ENCODE measurements at regions not wholly inside any gene's neighbourhood (a gene's known extent, or its start where the extent isn't known, plus 50 kb on each side); places are given as distances from the start of the nearest gene placed in this dataset.

DNA sequence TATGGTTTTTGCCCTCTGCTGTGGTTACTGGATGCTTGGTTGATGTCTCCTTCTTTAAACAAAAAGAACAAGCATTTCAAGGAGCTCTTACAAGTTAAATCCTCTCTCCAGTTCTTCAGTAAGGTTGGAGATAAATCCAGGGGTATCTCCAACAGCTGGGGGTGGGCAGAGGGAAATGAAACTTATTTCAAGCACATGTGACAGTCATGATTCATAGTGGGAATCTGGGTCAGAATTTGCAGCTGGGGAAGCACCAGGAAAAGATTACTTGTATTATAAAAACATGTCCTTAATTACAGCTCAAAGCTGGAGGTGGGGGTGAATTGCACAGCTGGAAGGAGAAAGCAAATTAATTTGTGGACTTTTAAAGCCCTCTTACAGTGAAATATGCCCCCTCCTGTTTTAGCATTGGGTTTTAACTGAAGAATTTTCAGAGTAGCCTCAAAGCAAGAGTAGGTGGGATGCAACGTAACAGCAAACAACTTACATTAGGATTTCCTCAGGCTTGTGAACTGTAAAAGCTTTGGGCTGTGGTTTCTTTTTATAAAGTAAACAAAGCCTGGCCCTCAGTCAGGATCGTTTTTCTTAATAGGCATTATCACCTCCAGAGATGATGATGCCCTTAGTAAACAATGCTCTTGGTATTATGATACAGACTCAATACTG lies 596.4 kb downstream of the NYAP2 start:
- H3K27me3 ChIP-seq (ENCODE audit: insufficient read depth, insufficient read length): no peaks in the 10 kb centered on the region
- no peaks in the 10 kb centered on the region for H3K36me3 ChIP-seq (ENCODE audit: insufficient read depth, insufficient read length, low read length)
- H3K4me3 ChIP-seq (ENCODE audit: insufficient read length, low read depth): no peak overlapping the region
- DNase-seq (ENCODE audit: low read depth, low spot score): no peak
- no peaks in the 10 kb centered on the region for H3K9me3 ChIP-seq (ENCODE audit: insufficient read depth, low read length)
- no peaks in the 10 kb centered on the region for H3K4me1 ChIP-seq (ENCODE audit: insufficient read depth, insufficient read length)
- TF ChIP-seq SUZ12 (IDR thresholded peaks at IDR 0.05; ENCODE audit: extremely low read depth, insufficient read depth, insufficient read length) (no peak), YY1 (IDR thresholded peaks at IDR 0.05; ENCODE audit: insufficient read depth, insufficient read length) (no peak), ZNF274 (IDR thresholded peaks at IDR 0.05; ENCODE audit: low read depth, low read length) (no peak)
- no peak overlapping the region for H3K9ac ChIP-seq (ENCODE audit: insufficient read length, low read depth)

DNA sequence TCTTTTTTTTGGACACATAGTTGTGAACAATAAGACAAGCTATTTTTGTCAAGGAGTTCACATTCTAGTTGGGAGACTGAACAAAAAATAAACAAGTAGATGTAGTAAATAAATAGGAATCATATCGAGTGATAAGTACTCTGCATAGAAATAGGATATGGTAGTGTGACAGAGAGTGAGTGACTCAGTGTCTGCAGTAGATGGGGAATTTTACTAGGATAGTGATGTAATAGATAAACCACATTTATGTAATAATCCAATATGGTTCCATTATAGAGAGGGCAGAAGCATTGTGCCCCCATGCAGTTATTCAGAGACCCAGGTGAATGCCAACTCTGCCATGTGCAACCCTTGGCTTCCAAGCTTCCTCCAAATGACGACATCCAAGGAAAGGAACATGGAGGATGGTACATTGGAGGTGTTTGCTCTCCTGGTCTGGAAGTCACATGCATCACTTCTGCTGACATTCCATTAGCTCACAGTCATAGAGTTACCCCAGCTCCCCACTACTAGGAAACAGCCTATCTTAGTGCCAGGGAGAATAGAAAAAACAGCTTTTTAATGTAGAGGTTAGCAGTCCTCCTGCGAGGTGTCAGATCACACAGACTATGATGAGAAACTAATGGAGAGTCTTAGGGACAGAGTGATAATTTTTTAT lies 595.4 kb downstream of the NYAP2 start:
- H3K36me3 ChIP-seq (ENCODE audit: insufficient read depth, insufficient read length, low read length): no peaks in the 10 kb centered on the region
- no peak overlapping the region for H3K4me3 ChIP-seq (ENCODE audit: insufficient read length, low read depth)
- no peaks in the 10 kb centered on the region for H3K4me1 ChIP-seq (ENCODE audit: insufficient read depth, insufficient read length)
- no peaks in the 10 kb centered on the region for H3K9me3 ChIP-seq (ENCODE audit: insufficient read depth, low read length)
- H3K9ac ChIP-seq (ENCODE audit: insufficient read length, low read depth): no peak overlapping the region
- no peaks in the 10 kb centered on the region for H3K27me3 ChIP-seq (ENCODE audit: insufficient read depth, insufficient read length)
- TF ChIP-seq ZNF274 (IDR thresholded peaks at IDR 0.05; ENCODE audit: low read depth, low read length) (no peak), SUZ12 (IDR thresholded peaks at IDR 0.05; ENCODE audit: extremely low read depth, insufficient read depth, insufficient read length) (no peak), YY1 (IDR thresholded peaks at IDR 0.05; ENCODE audit: insufficient read depth, insufficient read length) (no peak)
- DNase-seq (ENCODE audit: low read depth, low spot score): no peak

DNA sequence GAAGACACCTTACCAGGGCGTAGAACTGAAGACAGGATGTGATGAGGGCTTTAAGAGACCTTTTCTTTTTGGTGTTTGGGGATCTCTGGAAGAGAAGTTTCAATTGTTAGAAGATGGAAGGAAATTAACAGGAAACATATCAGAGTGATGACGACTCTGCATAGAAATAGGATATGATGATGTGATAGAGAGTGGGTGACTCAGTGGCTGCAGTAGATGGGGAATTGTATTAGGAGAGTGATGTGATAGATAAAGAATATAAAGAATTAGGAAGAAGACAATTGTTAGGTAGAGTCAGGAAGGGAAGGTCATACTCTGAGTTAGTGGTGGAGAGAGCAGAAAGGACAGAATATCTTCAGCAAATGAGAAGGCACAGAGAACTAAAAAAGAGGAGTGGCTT lies 593.9 kb downstream of the NYAP2 start:
- DNase-seq (ENCODE audit: low read depth, low spot score): no peak
- TF ChIP-seq SUZ12 (IDR thresholded peaks at IDR 0.05; ENCODE audit: extremely low read depth, insufficient read depth, insufficient read length) (no peak), ZNF274 (IDR thresholded peaks at IDR 0.05; ENCODE audit: low read depth, low read length) (no peak), YY1 (IDR thresholded peaks at IDR 0.05; ENCODE audit: insufficient read depth, insufficient read length) (no peak)
- no peak overlapping the region for H3K9ac ChIP-seq (ENCODE audit: insufficient read length, low read depth)
- no peaks in the 10 kb centered on the region for H3K27me3 ChIP-seq (ENCODE audit: insufficient read depth, insufficient read length)
- no peaks in the 10 kb centered on the region for H3K4me1 ChIP-seq (ENCODE audit: insufficient read depth, insufficient read length)
- no peak overlapping the region for H3K4me3 ChIP-seq (ENCODE audit: insufficient read length, low read depth)
- H3K36me3 ChIP-seq (ENCODE audit: insufficient read depth, insufficient read length, low read length): no peaks in the 10 kb centered on the region
- H3K9me3 ChIP-seq (ENCODE audit: insufficient read depth, low read length): no peaks in the 10 kb centered on the region

DNA sequence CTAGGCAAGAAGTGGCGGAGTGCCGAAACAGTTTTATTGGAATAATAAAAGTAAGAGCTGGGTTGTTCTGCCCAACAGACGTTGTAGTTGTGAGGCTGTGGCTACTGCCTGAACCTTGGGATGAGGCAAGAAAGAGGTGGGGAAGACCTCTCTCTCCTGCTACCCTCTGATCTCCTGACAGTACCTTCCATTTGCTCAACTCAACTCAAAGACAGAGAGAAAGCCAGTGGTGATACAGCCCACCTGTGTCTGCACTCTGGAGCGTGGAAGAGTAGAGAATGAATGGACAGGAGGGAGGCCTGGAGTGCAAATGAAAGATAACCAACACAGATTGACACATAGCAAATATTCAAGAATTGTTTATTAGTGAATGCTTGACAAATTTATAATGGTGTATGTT lies 590.3 kb downstream of the NYAP2 start:
- no peak for TF ChIP-seq ZNF274 (IDR thresholded peaks at IDR 0.05; ENCODE audit: low read depth, low read length)
- no peak for TF ChIP-seq SUZ12 (IDR thresholded peaks at IDR 0.05; ENCODE audit: extremely low read depth, insufficient read depth, insufficient read length)
- no peak for TF ChIP-seq YY1 (IDR thresholded peaks at IDR 0.05; ENCODE audit: insufficient read depth, insufficient read length)
- H3K9ac ChIP-seq (ENCODE audit: insufficient read length, low read depth): no peak overlapping the region
- no peaks in the 10 kb centered on the region for H3K36me3 ChIP-seq (ENCODE audit: insufficient read depth, insufficient read length, low read length)
- H3K27me3 ChIP-seq (ENCODE audit: insufficient read depth, insufficient read length): no peaks in the 10 kb centered on the region
- no peaks in the 10 kb centered on the region for H3K9me3 ChIP-seq (ENCODE audit: insufficient read depth, low read length)
- DNase-seq (ENCODE audit: low read depth, low spot score): no peak
- H3K4me3 ChIP-seq (ENCODE audit: insufficient read length, low read depth): no peak overlapping the region
- H3K4me1 ChIP-seq (ENCODE audit: insufficient read depth, insufficient read length): no peaks in the 10 kb centered on the region

DNA sequence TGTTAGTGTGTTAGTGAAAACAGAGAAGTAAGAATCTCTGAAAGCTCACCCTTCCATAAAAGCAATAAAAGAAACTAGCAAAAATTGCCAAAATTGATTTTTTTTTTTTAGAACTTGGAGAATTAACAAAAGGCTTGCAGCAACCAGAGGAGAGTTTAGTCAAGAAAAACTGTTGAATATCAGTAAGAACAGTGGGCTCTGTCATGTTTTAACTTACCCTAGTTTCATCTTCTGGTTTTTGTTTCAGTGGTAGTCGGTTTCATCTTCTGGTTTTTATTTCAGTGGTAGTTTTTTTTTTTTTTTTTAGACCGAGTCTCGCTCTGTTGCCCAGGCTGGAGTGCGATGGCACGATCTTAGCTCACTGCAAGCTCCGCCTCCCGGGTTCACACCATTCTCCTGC lies 580.9 kb downstream of the NYAP2 start:
- TF ChIP-seq ZNF274 (IDR thresholded peaks at IDR 0.05; ENCODE audit: low read depth, low read length) (no peak), SUZ12 (IDR thresholded peaks at IDR 0.05; ENCODE audit: extremely low read depth, insufficient read depth, insufficient read length) (no peak), YY1 (IDR thresholded peaks at IDR 0.05; ENCODE audit: insufficient read depth, insufficient read length) (no peak)
- no peaks in the 10 kb centered on the region for H3K4me1 ChIP-seq (ENCODE audit: insufficient read depth, insufficient read length)
- DNase-seq (ENCODE audit: low read depth, low spot score): no peak
- H3K36me3 ChIP-seq (ENCODE audit: insufficient read depth, insufficient read length, low read length): no peaks in the 10 kb centered on the region
- no peaks in the 10 kb centered on the region for H3K9me3 ChIP-seq (ENCODE audit: insufficient read depth, low read length)
- no peak overlapping the region for H3K4me3 ChIP-seq (ENCODE audit: insufficient read length, low read depth)
- no peak overlapping the region for H3K9ac ChIP-seq (ENCODE audit: insufficient read length, low read depth)
- H3K27me3 ChIP-seq (ENCODE audit: insufficient read depth, insufficient read length): no peaks in the 10 kb centered on the region

DNA sequence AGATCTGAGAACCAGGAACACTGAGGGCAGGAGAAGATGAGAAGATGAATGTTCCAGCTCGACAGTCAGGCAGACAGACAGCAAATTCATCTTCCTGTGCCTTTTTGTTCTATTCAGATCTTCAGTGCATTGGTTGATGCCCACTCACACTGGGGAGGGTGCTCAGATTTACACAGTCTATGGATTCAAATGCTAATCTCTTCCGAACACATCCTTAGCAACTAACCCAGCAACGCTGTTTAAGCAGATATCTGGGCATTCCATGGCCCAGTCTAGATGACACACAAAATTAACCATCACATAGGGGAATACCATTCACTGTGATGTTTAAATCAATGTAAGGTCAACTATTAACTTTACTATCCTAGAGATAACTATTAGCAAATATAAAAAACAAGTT lies 571.9 kb downstream of the NYAP2 start:
- Histone ChIP-seq H3K27me3 (ENCODE audit: insufficient read depth, insufficient read length) (no peaks in the 10 kb centered on the region), H3K9ac (ENCODE audit: insufficient read length, low read depth) (no peak overlapping the region), H3K9me3 (ENCODE audit: insufficient read depth, low read length) (no peaks in the 10 kb centered on the region; the same call in 1 of the 2 replicates), H3K36me3 (ENCODE audit: insufficient read depth, insufficient read length, low read length) (no peaks in the 10 kb centered on the region), H3K4me3 (ENCODE audit: insufficient read length, low read depth) (no peak overlapping the region), H3K4me1 (ENCODE audit: insufficient read depth, insufficient read length) (no peaks in the 10 kb centered on the region)
- DNase-seq (ENCODE audit: low read depth, low spot score): no peak
- no peak for TF ChIP-seq ZNF274 (IDR thresholded peaks at IDR 0.05; ENCODE audit: low read depth, low read length)
- TF ChIP-seq YY1 (IDR thresholded peaks at IDR 0.05; ENCODE audit: insufficient read depth, insufficient read length): no peak
- no peak for TF ChIP-seq SUZ12 (IDR thresholded peaks at IDR 0.05; ENCODE audit: extremely low read depth, insufficient read depth, insufficient read length)

DNA sequence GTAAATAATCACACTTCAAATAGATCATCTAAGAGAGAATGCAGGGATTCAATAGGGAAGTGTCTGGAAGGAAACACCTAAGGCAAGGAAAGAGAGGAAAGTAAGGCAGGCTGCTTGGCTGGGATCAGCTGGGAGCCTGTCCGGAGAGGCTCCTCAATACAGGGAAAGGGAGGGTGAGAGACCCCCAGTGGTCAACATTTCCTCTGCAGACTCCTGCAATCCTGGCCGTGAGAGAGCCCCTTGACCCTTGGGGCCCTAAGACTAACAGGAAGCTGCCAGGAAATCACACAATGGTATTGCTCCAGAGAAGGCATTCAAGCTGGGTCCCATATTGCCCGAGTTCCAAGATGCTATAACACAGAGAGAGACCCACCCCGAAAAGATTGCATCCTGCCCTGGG lies 549.4 kb downstream of the NYAP2 start:
- no peak for DNase-seq (ENCODE audit: low read depth, low spot score)
- TF ChIP-seq YY1 (IDR thresholded peaks at IDR 0.05; ENCODE audit: insufficient read depth, insufficient read length) (no peak), SUZ12 (IDR thresholded peaks at IDR 0.05; ENCODE audit: extremely low read depth, insufficient read depth, insufficient read length) (no peak), ZNF274 (IDR thresholded peaks at IDR 0.05; ENCODE audit: low read depth, low read length) (no peak)
- H3K36me3 ChIP-seq (ENCODE audit: insufficient read depth, insufficient read length, low read length): no peaks in the 10 kb centered on the region
- no peak overlapping the region for H3K4me3 ChIP-seq (ENCODE audit: insufficient read length, low read depth)
- no peak overlapping the region for H3K9ac ChIP-seq (ENCODE audit: insufficient read length, low read depth)
- H3K9me3 ChIP-seq (ENCODE audit: insufficient read depth, low read length): no peaks in the 10 kb centered on the region
- H3K4me1 ChIP-seq (ENCODE audit: insufficient read depth, insufficient read length): no peaks in the 10 kb centered on the region
- H3K27me3 ChIP-seq (ENCODE audit: insufficient read depth, insufficient read length): no peaks in the 10 kb centered on the region
